H1 (cell line): ENCODE measurements at regions not wholly inside any gene's neighbourhood (a gene's known extent, or its start where the extent isn't known, plus 50 kb on each side); places are given as distances from the start of the nearest gene placed in this dataset.

Experiments
- CTCF ChIA-PET: fragments of 300-600 bp; sonication (Branson Sonifier 250); formaldehyde crosslinking; loops from one replicate; lab custom pipeline; 2021; ENCODE audit not compliant: partially characterized antibody; lab: Charles Lee
- POLR2A ChIA-PET: fragments of 300-600 bp; sonication (Branson Sonifier 250); formaldehyde crosslinking; loops from one replicate; lab custom pipeline; 2021; ENCODE audit warnings: inconsistent platforms; ENCODE audit not compliant: partially characterized antibody; lab: Charles Lee
- DNase-seq, 2 experiments: peaks; one replicate each; pipeline versions ENCODE4 v3.0.0 to v3.0.0-alpha.2; 2010 to 2022; ENCODE audit warnings: low spot score in 2 of 2, low read depth in 1 of 2, mixed read lengths in 1 of 2
- FAIRE-seq: peaks from 2 replicates; lab custom pipeline; 2011; peaks lifted over from hg19 to GRCh38; lab: Jason Lieb, UNC
- H2AFZ ChIP-seq: 2 replicates; pipeline ENCODE4 v1.8.1; 2012; ENCODE audit warnings: low read length, inconsistent platforms
- H2AK5ac ChIP-seq: 2 replicates; pipeline ENCODE4 v1.6.1; 2013; ENCODE audit warnings: low read depth, low read length
- H2BK120ac ChIP-seq: replicated peaks from 2 replicates; pipeline ENCODE3; 2013; ENCODE audit warnings: low read depth, low read length, inconsistent platforms
- H2BK12ac ChIP-seq: 2 replicates; pipeline ENCODE4 v1.6.1; 2013; ENCODE audit warnings: low read depth, low read length
- H2BK15ac ChIP-seq: 2 replicates; pipeline ENCODE4 v1.6.1; 2013; ENCODE audit warnings: low read length
- H2BK20ac ChIP-seq: 2 replicates; pipeline ENCODE4 v1.6.1; 2013; ENCODE audit warnings: low read length
- H2BK5ac ChIP-seq: 2 replicates; pipeline ENCODE4 v1.6.1; 2013; ENCODE audit warnings: low read depth, low read length
- H3K14ac ChIP-seq: 2 replicates; pipeline ENCODE4 v1.6.1; 2013; ENCODE audit warnings: inconsistent platforms; ENCODE audit not compliant: insufficient read length
- H3K18ac ChIP-seq: 2 replicates; pipeline ENCODE4 v1.6.1; 2013; ENCODE audit warnings: low read length; ENCODE audit errors: extremely low read depth
- H3K23ac ChIP-seq: 2 replicates; pipeline ENCODE4 v1.6.1; 2013; ENCODE audit warnings: inconsistent platforms; ENCODE audit not compliant: insufficient read length
- H3K23me2 ChIP-seq: 2 replicates; pipeline ENCODE4 v1.6.1; 2013; ENCODE audit warnings: low read depth, low read length
- H3K27ac ChIP-seq: 2 replicates; pipeline ENCODE4 v1.6.1; 2011; ENCODE audit warnings: low read depth, low read length, inconsistent platforms
- H3K27me3 ChIP-seq, 4 experiments: replicated peaks in 1 of 4; 1 replicate in 1 of 4; 2 replicates in 3 of 4; pipeline versions ENCODE4 v1.6.1 to v1.8.1; 2011 to 2013; ENCODE audit warnings: low read length in 3 of 4, mild to moderate bottlenecking in 3 of 4, inconsistent platforms in 2 of 4, mixed read lengths in 2 of 4, moderate library complexity in 1 of 4; ENCODE audit not compliant: control insufficient read depth in 3 of 4, insufficient read depth in 3 of 4; ENCODE audit errors: extremely low read depth in 1 of 4
- H3K36me3 ChIP-seq, 4 experiments: 2 replicates each; pipeline versions ENCODE4 v1.6.1 to v1.8.1; 2011 to 2013; ENCODE audit warnings: mild to moderate bottlenecking in 4 of 4, low read length in 3 of 4, moderate library complexity in 2 of 4, control low read depth in 1 of 4, inconsistent platforms in 1 of 4; ENCODE audit not compliant: insufficient read depth in 4 of 4, control insufficient read depth in 2 of 4
- H3K4ac ChIP-seq: replicated peaks from 2 replicates; pipeline ENCODE3; 2013; ENCODE audit warnings: low read length, low read depth, mixed read lengths, inconsistent platforms; ENCODE audit not compliant: insufficient read length
- H3K4me1 ChIP-seq, 4 experiments: replicated peaks in 1 of 4; 1 replicate in 1 of 4; 2 replicates in 3 of 4; pipeline versions ENCODE4 v1.6.1 to v1.8.1; 2011 to 2013; ENCODE audit warnings: low read length in 3 of 4, inconsistent platforms in 2 of 4, mixed read lengths in 1 of 4; ENCODE audit not compliant: insufficient read depth in 4 of 4, control insufficient read depth in 3 of 4
- H3K4me2 ChIP-seq, 2 experiments: 2 replicates each; pipeline versions ENCODE4 v1.6.1 to v1.8.1; 2011 to 2013; ENCODE audit warnings: low read depth in 2 of 2, low read length in 2 of 2, control low read depth in 1 of 2, inconsistent platforms in 1 of 2, mild to moderate bottlenecking in 1 of 2; ENCODE audit not compliant: insufficient read depth in 1 of 2
- H3K4me3 ChIP-seq, 4 experiments: fragments of 200-600, 300-600 bp in 1 of 4; sonication (generic), shearing (Covaris generic), sonication (Bioruptor Twin) in 1 of 4; 2 replicates each; pipeline versions ENCODE4 v1.5.1 to v1.8.1; 2011 to 2016; ENCODE audit warnings: low read length in 4 of 4, low read depth in 3 of 4, control low read depth in 2 of 4, inconsistent platforms in 2 of 4, mild to moderate bottlenecking in 2 of 4, mixed read lengths in 1 of 4, moderate library complexity in 1 of 4; ENCODE audit not compliant: insufficient read depth in 2 of 4; ENCODE audit errors: extremely low read depth in 1 of 4
- H3K56ac ChIP-seq: replicated peaks from 2 replicates; pipeline ENCODE3; 2013; ENCODE audit warnings: low read depth, mild to moderate bottlenecking, mixed read lengths, low read length, inconsistent platforms; ENCODE audit not compliant: insufficient read length
- H3K79me1 ChIP-seq: 2 replicates; pipeline ENCODE4 v1.6.1; 2013; ENCODE audit warnings: low read depth, low read length, control low read depth
- H3K79me2 ChIP-seq, 2 experiments: 2 replicates each; pipeline versions ENCODE4 v1.6.1 to v1.8.1; 2012 to 2013; ENCODE audit warnings: low read length in 2 of 2, mild to moderate bottlenecking in 2 of 2, inconsistent platforms in 1 of 2; ENCODE audit not compliant: insufficient read depth in 2 of 2, control insufficient read depth in 1 of 2
- H3K9ac ChIP-seq, 4 experiments: replicated peaks in 1 of 4; 1 replicate in 1 of 4; 2 replicates in 3 of 4; pipeline versions ENCODE4 v1.6.1 to v1.8.1; 2011 to 2013; ENCODE audit warnings: low read depth in 3 of 4, low read length in 3 of 4, control low read depth in 2 of 4, mild to moderate bottlenecking in 2 of 4, moderate library complexity in 2 of 4, inconsistent platforms in 1 of 4; ENCODE audit errors: extremely low read depth in 1 of 4
- H3K9me3 ChIP-seq, 2 experiments: 2 replicates each; pipeline versions ENCODE4 v1.6.1 to v1.8.1; 2012 to 2013; ENCODE audit warnings: mild to moderate bottlenecking in 2 of 2, moderate library complexity in 2 of 2, control low read depth in 1 of 2, inconsistent platforms in 1 of 2, low read depth in 1 of 2, low read length in 1 of 2, mixed read lengths in 1 of 2; ENCODE audit not compliant: insufficient read depth in 2 of 2
- H4K20me1 ChIP-seq, 2 experiments: replicated peaks in 1 of 2; 2 replicates each; pipeline versions ENCODE3 to v1.8.1; 2011 to 2013; ENCODE audit warnings: inconsistent platforms in 2 of 2, low read length in 2 of 2, mild to moderate bottlenecking in 1 of 2; ENCODE audit not compliant: insufficient read depth in 2 of 2, control insufficient read depth in 1 of 2
- H4K5ac ChIP-seq: 2 replicates; pipeline ENCODE4 v1.6.1; 2013; ENCODE audit warnings: low read length, low read depth, mixed read lengths, inconsistent platforms; ENCODE audit not compliant: insufficient read length
- H4K8ac ChIP-seq: 2 replicates; pipeline ENCODE4 v1.8.0; 2013; ENCODE audit warnings: mild to moderate bottlenecking, moderate library complexity, low read length, inconsistent platforms; ENCODE audit not compliant: insufficient read depth; ENCODE audit errors: extremely low read depth
- H4K91ac ChIP-seq: replicated peaks from 2 replicates; pipeline ENCODE3; 2013; ENCODE audit warnings: low read length, mixed read lengths, inconsistent platforms; ENCODE audit not compliant: insufficient read length
- CEBPB ChIP-seq: IDR thresholded peaks from 2 replicates; pipeline ENCODE4 v1.6.1; 2012; ENCODE audit warnings: low read depth, low read length
- SP1 ChIP-seq: IDR thresholded peaks from 2 replicates; pipeline ENCODE4 v1.6.1; 2011; ENCODE audit warnings: low read depth, low read length
- WGBS, 2 experiments: shearing (Covaris generic) in 1 of 2; methylation state at CpG; one replicate each; pipeline versions ENCODE4 v1.1.6 to v1.1.7; 2013 to 2015; ENCODE audit warnings: low lambda C conversion rate in 2 of 2, mixed read lengths in 2 of 2, inconsistent platforms in 1 of 2, low coverage in 1 of 2, missing lambda C conversion rate in 1 of 2; ENCODE audit not compliant: insufficient replicate concordance in 2 of 2, insufficient coverage in 1 of 2, insufficient read length in 1 of 2; ENCODE audit errors: extremely low coverage in 1 of 2, missing lambda C conversion rate in 1 of 2; 5-methylcytosine and 5-hydroxymethylcytosine counted together

DNA sequence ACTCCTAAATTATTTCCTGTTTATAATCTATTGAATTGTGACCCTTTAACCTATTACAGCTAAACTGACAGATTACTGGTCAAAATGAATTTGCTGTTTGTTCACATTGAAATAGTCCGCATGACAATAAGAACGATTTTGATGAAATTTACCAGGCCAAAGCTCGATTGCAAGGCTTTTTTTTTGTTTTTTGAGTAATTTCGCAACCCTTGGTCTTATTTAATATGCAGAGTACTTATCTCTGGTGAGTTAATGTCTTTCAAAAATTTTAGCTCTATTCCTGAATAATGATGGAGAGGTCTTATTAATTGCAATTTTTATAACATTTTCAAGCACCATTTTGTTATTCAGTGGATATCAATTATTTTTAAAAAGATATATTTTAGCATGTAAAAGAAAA, 362.4 kb downstream of the OTOL1 start:
- Histone ChIP-seq H2AK5ac (no peak overlapping the region), H3K9me3 (no peaks in the 10 kb centered on the region), H3K27ac (no peak overlapping the region), H3K23ac (no peak overlapping the region), H3K23me2 (no peaks in the 10 kb centered on the region), H3K18ac (no peak overlapping the region), H3K4me2 (no peak overlapping the region), H4K8ac (no peak overlapping the region), H2BK12ac (no peak overlapping the region), H3K4me3 (no peak overlapping the region), H4K20me1 (no peaks in the 10 kb centered on the region), H3K56ac (no peak overlapping the region), H3K4me1 (peaks cover 0 to 4% (median 0%) of the 10 kb centered on the region in 4 experiments; a peak in 3 of 7 replicates), H3K14ac (no peak overlapping the region), H2BK5ac (no peak overlapping the region), H4K91ac (no peak overlapping the region), H2AFZ (no peak overlapping the region), H3K27me3 (no peaks in the 10 kb centered on the region), H4K5ac (no peak overlapping the region), H2BK120ac (no peak overlapping the region), H2BK15ac (no peak overlapping the region), H3K36me3 (no peaks in the 10 kb centered on the region), H2BK20ac (no peak overlapping the region), H3K79me2 (no peaks in the 10 kb centered on the region), H3K9ac (no peak overlapping the region), H3K79me1 (no peaks in the 10 kb centered on the region), H3K4ac (no peak overlapping the region)
- DNase-seq, result no peak
- 95% methylated on average over 4 of the region's 4 CpGs; no CpG with 5 or more reads in 1 of the 2 experiments for WGBS, 2 experiments
- CTCF ChIA-PET, result interaction anchor here (0.6 to 0.7 kb wide), 2 partner anchors 148 to 1195 kb away, joined by 3 read pairs; no protein-coding TSS in a partner anchor
- peak; percentile 75; the same call in 1 of the 2 replicates for TF ChIP-seq CEBPB
- TF ChIP-seq SP1, result no peak
- POLR2A ChIA-PET, result no interaction called here
- FAIRE-seq, result no peak
